NK-92 treated with Interleukin-12 subunit alpha and Interleukin-12 subunit beta, amount 100 ng/mL, for 24 hours (cell line): ENCODE measurements at regions not wholly inside any gene's neighbourhood (a gene's known extent, or its start where the extent isn't known, plus 50 kb on each side); places are given as distances from the start of the nearest gene placed in this dataset.

Experiments
- DNase-seq: peaks from one replicate; lab custom pipeline; 2025; lab: John Stamatoyannopoulos, UW

- no peak for DNase-seq
These were observed 573.0 kb upstream of the IGFBP3 start for GRCh38 chr7:46494028-46494427.

GRCh38 chr7:46493196-46493595 lies 572.1 kb upstream of the IGFBP3 start:
- no peak for DNase-seq

DNA sequence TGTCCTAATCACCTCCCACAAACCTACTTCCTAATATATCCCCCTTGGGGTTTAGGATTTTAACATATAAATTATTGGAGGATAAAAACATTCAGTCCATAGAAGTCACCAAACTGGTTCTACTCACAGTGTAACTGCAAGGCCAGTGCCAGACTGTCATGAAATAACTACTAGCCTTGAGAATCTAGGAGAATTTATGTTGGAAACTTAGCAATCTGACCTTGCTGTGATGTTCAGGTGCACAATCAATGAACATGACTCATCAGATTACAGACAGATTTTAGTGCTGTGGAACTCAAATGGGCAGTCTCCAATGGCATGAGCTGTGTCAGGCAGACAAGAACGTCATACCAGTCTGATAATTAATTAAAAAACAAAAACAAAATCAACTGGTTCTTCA lies 571.4 kb upstream of the IGFBP3 start:
- no peak for DNase-seq

DNA sequence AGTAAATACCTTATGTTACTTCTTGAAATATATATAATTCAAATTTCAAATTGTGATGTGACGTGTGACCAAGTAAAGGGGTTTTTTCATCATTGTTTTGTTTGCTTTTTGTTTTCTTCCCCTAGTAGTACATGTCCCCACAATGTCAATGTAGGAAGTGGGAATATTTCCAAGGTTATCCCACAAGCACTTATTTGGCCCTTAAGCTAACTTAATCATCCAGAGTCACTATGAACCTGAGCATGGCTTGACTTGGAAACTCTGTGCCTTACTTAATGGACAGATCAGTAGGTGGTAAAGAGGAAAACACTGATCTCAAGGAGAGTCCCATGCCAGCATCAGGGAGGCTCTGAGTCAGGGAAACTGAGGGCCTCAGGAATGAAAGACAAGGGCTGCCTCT lies 569.3 kb upstream of the IGFBP3 start:
- no peak for DNase-seq

- DNase-seq: no peak
These were observed 568.0 kb upstream of the IGFBP3 start for GRCh38 chr7:46489106-46489505.

DNA sequence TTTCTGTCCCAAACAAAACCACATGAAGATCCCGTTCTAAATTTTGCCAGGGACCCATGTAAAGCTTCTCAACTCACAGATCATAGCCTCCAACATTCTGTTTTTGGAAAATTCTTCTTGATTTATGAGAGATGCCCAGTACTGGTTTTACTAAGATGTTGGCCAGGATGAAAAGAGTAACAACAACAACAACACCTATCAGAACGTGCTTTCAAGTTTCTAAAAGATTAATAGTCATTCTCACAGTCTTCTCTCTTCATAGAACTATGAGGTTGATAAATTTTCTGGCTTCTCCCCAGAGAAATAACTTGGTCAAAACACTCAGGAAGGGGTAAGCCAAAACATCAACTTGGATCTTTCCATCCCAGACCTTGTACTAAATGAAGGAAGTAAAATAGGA lies 567.5 kb upstream of the IGFBP3 start:
- DNase-seq: no peak

DNA sequence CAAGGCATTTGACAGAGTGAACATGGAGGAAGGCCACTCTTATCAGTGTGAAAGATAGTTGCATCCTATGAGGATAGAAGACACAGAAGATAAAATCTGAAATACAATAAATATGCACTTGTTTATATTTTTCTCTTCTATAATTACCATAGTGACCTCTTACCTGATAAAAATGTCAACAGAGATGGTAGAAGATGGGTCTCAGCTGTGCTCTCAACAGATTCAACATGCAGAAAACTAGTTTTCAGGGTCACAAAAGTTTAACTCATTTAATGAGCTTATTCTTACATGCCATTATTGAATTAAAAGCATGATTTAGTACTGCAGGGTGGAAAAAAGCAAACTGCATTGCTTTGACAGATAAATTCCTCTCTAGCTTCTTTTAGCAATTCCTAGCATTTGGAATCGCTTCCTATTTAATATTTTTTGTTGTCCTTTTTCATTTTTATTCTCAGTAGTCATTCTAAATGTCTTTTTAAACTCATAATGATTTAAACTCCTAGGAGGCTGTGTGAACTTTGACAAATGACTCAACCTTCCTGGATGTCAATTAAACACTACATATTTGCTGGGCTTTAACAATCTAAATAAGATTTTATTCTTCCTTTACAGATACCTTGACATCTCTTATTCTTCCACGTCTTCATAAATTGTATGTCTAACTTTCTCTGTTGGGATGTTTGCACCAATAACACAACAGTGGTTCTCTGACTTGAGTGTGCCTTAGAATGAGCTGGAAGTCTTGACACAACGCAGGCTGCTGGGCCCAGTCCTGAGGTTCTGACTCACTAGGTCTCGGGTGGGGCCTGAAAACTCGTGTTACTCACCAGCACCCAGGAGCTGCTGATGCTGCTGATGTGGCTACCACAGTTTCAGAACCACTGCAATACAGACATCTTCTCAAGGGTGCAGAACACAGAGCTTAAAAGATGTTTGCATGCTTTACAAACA lies 565.5 kb upstream of the IGFBP3 start:
- DNase-seq: no peak

DNA sequence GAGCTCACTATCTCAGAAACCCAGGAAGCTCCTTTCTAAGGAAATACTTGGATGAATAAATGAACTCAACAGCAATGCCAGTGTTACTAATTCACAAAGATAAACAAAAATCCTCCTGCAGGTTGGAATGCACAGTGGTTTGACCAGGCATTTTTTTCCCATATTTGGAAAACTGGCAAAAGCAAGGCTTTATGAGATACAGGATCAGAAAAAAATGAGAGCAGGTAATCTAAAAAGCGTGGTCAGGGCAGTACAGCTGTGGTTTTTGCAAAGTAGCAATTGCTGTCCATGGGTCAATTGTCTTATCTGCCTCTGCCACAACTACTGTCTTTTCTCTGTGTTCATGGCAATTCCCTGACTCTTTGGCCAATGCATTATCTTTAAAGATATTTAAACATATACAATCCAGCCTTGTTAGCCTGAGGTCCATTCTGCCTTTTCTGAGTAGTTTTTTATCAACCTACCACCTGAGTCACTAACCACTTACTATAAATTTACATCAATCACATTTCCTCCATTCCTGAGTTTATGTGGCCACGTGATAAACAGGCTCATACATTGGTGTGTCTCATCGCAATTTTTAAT lies 564.5 kb upstream of the IGFBP3 start:
- no peak for DNase-seq

DNA sequence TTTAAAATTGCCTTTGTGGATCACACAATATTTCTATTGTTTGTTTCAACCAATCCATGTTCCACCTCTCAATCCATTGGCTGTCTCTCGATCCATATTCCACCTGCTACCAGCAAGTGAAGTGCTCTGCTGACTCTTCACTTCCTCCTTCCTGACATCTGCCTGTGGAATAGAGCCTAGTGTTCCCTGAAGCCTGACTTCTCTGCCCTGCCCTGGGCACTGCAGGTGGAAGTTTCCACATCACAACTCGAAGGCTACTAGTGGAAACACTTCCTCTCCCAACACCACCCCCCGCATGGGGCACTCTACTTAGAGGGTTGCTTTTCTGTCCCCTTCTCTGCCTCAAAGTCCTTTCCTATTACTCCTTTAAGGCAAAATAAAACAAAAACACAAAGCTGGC lies 563.8 kb upstream of the IGFBP3 start:
- DNase-seq: no peak

GRCh38 chr7:46480619-46481018 lies 559.5 kb upstream of the IGFBP3 start:
- no peak for DNase-seq

DNA sequence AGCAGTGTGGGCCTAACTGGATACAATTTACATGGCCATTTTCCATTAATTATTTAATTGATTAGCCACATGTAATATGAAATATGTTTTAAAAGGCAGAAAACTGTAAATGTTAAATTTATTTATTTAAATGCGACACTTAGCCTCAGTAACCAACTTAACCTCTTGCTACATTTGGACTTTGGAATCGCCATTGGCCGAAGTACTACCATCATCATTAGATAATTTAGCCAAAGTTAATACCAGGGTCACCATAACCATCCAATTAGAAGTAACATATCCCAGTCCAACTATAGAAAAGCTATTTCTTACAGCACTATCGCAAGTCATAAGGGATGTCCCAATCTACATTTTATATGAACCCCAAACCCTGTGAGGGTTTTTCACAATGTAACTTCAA lies 558.6 kb upstream of the IGFBP3 start:
- DNase-seq: no peak

- DNase-seq: no peak
These were observed 557.0 kb upstream of the IGFBP3 start for GRCh38 chr7:46478046-46478445.

DNA sequence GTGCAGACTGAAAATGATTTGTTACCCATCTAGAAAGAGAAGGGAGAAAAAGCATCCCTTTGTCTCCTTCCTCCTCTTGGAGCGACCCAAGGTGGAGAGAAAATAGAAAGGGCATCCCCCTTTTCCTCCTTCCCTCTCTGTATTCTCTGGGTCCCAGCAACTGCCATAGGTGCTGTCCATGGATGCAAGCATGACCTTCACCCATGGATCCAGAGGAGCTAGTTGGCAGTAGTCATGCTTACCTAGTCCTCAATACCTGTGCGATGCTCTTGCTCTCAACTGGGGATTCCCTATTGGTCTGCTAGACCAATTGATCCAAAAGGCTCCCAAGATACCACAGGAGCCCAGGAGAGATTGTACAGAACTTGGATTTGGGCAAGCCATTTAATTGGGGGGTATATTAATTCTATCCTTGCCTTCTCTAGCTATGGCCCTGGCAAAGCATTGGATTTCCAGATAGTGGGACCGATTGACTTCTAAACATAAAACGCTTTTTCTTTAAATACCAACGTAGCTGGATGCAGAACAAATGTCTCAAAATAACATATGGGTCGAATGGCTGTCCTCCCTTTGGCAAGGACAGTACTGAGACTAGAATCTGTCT lies 547.8 kb upstream of the IGFBP3 start:
- no peak for DNase-seq

DNA sequence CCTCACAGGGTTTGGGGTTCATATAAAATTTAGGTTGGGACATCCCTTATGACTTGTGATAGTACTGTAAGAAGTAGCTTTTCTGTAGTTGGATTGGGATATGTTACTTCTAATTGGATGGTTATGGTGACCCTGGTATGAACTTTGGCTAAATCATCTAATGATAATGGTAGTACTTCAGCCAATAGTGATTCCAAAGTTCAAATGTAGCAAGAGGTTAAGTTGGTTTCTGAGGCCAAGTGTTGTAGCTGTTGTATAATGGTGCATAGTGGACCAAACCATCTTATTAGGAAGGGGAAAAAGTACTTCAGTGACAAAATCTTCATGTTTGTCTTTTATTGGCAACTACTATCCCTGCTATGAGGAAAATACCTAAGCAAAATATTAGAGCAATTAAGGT lies 542.1 kb upstream of the IGFBP3 start:
- no peak for DNase-seq

DNA sequence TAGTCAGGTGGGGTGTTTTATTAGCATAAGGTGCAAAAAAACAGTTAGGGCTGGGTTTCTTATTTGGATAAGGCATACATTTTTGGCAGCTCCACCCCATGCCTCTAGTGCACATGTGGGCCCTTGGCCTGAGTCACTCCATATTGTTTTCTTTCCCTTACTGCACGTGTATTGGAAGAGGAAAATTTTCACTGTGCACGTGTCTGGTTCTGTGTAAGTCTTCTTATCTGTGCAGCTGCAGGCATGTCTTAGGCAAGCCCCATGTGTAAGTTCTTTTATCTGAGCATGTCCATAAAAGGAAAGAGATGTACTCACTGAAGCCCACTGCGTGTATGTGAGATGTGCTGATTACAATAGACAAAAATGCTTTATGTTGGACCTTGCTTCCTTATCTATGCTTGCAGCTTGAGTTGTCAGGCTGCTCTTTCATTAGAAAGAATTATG lies 540.3 kb upstream of the IGFBP3 start:
- DNase-seq: no peak

DNA sequence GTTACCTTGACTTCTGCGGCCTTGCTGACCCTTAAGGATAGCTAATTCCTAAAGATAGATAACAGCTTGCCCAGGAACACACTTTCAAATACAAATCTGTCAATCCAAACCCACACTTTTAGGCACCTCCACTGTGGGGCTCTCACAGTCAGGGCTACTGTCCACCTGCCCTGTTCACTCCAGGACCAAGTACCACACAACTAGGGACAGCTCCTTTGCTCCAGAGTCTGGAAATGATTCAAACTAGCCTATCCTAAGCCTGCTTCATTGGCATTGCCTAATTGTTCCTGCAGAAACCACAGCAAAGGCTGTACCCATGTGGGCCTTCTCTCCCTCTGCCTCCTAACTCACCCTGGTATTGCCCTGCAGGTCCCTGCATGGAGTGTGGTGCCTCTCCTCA lies 538.9 kb upstream of the IGFBP3 start:
- DNase-seq: no peak

DNA sequence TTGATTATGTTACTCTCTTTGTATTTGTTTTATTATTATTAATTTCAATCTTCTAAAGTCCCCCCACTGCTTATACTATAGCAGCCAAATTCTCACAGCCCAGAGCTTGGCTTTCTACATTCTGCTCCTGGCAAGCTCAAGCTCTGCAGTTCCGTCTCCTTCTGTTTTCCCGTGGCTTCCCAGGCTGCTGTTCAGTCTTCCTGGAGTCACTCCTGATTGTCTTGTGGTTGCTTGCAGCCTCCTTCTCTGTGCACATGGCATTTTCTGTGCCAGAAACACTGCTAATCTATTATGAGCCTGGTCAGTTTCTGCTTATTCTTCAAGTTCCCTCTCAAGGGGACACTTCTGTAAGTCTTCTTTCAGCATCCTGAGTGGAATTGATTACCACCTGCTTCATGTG lies 533.7 kb upstream of the IGFBP3 start:
- DNase-seq: no peak

DNA sequence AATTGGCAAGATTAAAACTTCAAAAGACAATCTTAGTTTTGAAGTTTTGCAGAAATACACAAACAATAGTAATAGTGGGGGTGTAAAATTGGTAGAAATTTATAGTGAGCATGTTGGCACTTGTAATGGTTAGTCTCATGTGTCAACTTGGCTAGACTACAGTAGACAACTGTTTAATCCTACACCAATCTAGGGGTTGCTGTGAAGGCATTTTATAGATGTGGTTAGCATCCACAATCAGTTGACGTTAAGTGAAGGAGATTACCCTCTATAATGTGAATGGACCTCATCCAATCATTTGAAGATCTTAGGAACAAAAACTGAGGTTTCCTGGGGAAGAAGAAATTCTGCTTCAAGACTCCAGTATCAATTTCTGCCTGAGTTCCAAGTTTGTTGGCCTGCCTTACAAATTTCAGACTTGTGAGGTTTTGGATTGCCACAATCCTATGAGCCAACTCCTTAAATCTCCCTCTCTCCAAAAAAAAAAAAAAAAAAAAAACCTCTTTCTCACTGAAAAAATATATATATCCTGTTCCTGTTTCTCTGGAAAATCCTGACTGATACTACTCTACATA lies 531.6 kb upstream of the IGFBP3 start:
- DNase-seq: no peak

- no peak for DNase-seq
These were observed 530.8 kb upstream of the IGFBP3 start for GRCh38 chr7:46451846-46452245.

DNA sequence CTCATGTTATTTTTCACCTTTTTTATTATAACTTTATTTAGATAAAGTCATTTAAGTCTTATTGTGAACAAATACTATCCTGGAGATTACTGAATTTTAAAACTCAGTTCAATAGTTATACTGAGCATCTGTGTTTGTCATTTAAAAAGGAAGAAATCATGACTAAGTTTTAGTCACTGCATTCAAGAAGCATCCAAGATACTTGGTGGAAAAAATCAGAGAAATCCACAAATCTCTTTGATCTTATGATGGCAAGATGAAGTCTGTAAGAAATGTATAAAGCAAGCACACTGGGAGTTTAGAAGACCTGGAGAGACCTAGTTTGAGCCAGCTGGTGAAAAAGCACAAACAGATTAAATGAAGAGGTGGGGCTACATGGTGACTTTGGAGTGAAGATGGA lies 529.8 kb upstream of the IGFBP3 start:
- DNase-seq: no peak

GRCh38 chr7:46450425-46450824 lies 529.4 kb upstream of the IGFBP3 start:
- no peak for DNase-seq

- DNase-seq: no peak
These were observed 528.7 kb upstream of the IGFBP3 start for GRCh38 chr7:46449743-46450142.

DNA sequence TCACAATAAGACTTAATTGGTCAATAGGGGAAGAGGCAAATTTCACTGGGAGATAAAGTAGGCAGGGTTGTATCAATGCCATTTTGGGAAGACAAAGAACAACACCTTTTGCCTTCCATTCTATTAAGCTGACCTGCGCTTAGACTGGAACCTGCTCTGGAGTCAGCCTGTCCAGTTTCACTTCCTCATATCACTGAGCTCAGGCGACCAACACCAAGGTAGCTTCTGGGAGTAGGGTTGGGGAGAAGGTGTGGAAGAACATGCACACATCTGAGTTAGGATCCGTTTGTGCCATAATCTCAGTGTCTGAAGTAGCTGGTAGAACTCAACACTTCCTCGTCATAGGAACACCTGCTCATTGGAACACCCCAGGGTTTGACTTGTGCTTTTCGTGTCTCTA lies 527.4 kb upstream of the IGFBP3 start:
- no peak for DNase-seq
